ENCODE measurements at regions not wholly inside any gene's neighbourhood (a gene's known extent, or its start where the extent isn't known, plus 50 kb on each side); places are given as distances from the start of the nearest gene placed in this dataset.

DNA sequence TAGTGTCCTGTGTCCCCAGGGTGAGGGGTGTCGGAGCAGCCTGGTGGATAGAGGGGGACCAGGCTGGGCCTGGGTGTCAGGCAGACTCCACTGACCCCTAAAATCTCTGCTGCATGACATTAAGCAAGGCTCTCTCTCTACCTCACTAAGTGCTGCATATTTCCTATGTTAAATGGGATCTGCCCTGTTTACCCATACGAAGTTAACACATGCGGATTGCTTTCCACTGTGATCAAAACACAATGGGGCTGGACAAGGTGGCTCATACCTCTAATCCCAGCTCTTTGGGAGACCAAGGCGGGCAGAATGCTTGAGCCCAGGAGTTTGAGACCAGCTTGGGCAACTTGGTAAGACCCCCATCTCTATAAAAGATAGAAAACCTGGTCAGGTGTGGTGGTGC, 426.2 kb downstream of the MIAT start:
- H2BK15ac ChIP-seq (ENCODE audit: low read length): no peak overlapping the region
- H3K23me2 ChIP-seq (ENCODE audit: low read depth, low read length): peaks cover 1% of the 10 kb centered on the region; the same call in 1 of the 2 replicates
- no peak overlapping the region for H2AFZ ChIP-seq (ENCODE audit: low read length)
- H2BK120ac ChIP-seq (replicated peaks; ENCODE audit: low read depth, low read length): no peak overlapping the region
- H2BK5ac ChIP-seq (ENCODE audit: low read depth, low read length): no peak overlapping the region
- no peaks in the 10 kb centered on the region for H4K20me1 ChIP-seq (replicated peaks in 1 of 2; ENCODE audit: control insufficient read depth in 1 of 2, insufficient read depth in 2 of 2, low read length in 2 of 2)
- peaks cover 0 to 10% (median 6%) of the 10 kb centered on the region in 4 experiments; a peak in 6 of 7 replicates for H3K4me1 ChIP-seq (replicated peaks in 1 of 4; ENCODE audit: control insufficient read depth in 3 of 4, insufficient read depth in 4 of 4, low read length in 3 of 4)
- H2BK20ac ChIP-seq (ENCODE audit: low read length): no peak overlapping the region
- no peaks in the 10 kb centered on the region for H3K79me1 ChIP-seq (ENCODE audit: low read depth, low read length)
- no peak overlapping the region for H4K8ac ChIP-seq (ENCODE audit: extremely low read depth, insufficient read depth, low read length)
- no peak overlapping the region for H3K18ac ChIP-seq (ENCODE audit: extremely low read depth, low read length)
- H3K14ac ChIP-seq (ENCODE audit: insufficient read length): no peak overlapping the region
- H3K27me3 ChIP-seq (replicated peaks in 1 of 4; ENCODE audit: control insufficient read depth in 3 of 4, extremely low read depth in 1 of 4, insufficient read depth in 3 of 4, low read length in 3 of 4): no peaks in the 10 kb centered on the region
- no peak overlapping the region for H3K27ac ChIP-seq (ENCODE audit: low read depth, low read length)
- no peaks in the 10 kb centered on the region for H3K79me2 ChIP-seq (ENCODE audit: control insufficient read depth in 1 of 2, insufficient read depth in 2 of 2, low read length in 2 of 2)
- no peaks in the 10 kb centered on the region for H3K9me3 ChIP-seq (ENCODE audit: insufficient read depth in 2 of 2, low read depth in 1 of 2, low read length in 1 of 2)
- no peak overlapping the region for H3K23ac ChIP-seq (ENCODE audit: insufficient read length)
- FAIRE-seq (no peak), DNase-seq (ENCODE audit: low read depth in 1 of 2, low spot score in 2 of 2) (no peak)
- H3K56ac ChIP-seq (replicated peaks; ENCODE audit: insufficient read length, low read depth, low read length): no peak overlapping the region
- no peak overlapping the region for H3K4me3 ChIP-seq (ENCODE audit: extremely low read depth in 1 of 4, insufficient read depth in 2 of 4, low read depth in 3 of 4, low read length in 4 of 4)
- POLR2A ChIA-PET (ENCODE audit: partially characterized antibody): interaction anchor here (1.4 kb wide), 1 partner anchor 12 kb away, joined by 3 read pairs; no protein-coding TSS in a partner anchor
- WGBS, 2 experiments (ENCODE audit: extremely low coverage in 1 of 2, insufficient coverage in 1 of 2, insufficient read length in 1 of 2, insufficient replicate concordance in 2 of 2, low coverage in 1 of 2, low lambda C conversion rate in 2 of 2, missing lambda C conversion rate in 1 of 2): 80% methylated on average over 4 of the region's 4 CpGs; no CpG with 5 or more reads in 1 of the 2 experiments
- H3K4ac ChIP-seq (replicated peaks; ENCODE audit: insufficient read length, low read depth, low read length): no peak overlapping the region
- H4K91ac ChIP-seq (replicated peaks; ENCODE audit: insufficient read length, low read length): no peak overlapping the region
- H2BK12ac ChIP-seq (ENCODE audit: low read depth, low read length): no peak overlapping the region
- TF ChIP-seq JUN (IDR thresholded peaks at IDR 0.05; ENCODE audit: low read depth, low read length) (no peak), SAP30 (IDR thresholded peaks at IDR 0.05; ENCODE audit: insufficient read depth, insufficient replicate concordance, low read length) (no peak), RBBP5 (IDR thresholded peaks at IDR 0.05; ENCODE audit: borderline replicate concordance, low read depth, low read length) (no peak), CBX5 (IDR thresholded peaks at IDR 0.05; ENCODE audit: low read depth, low read length) (no peak), EGR1 (IDR thresholded peaks at IDR 0.05; ENCODE audit: borderline replicate concordance, low read depth, low read length) (no peak), CHD2 (IDR thresholded peaks at IDR 0.05; ENCODE audit: low read length) (no peak), TBP (IDR thresholded peaks at IDR 0.05; ENCODE audit: low read depth, low read length) (no peak)
- no peak overlapping the region for H3K9ac ChIP-seq (replicated peaks in 1 of 4; ENCODE audit: extremely low read depth in 1 of 4, low read depth in 3 of 4, low read length in 3 of 4)
- H3K4me2 ChIP-seq (ENCODE audit: insufficient read depth in 1 of 2, low read depth in 2 of 2, low read length in 2 of 2): no peak overlapping the region
- no peak overlapping the region for H4K5ac ChIP-seq (ENCODE audit: insufficient read length, low read depth, low read length)
- H2AK5ac ChIP-seq (ENCODE audit: low read depth, low read length): no peak overlapping the region
- CTCF ChIA-PET (ENCODE audit: partially characterized antibody): no interaction called here
- H3K36me3 ChIP-seq (ENCODE audit: control insufficient read depth in 2 of 4, insufficient read depth in 4 of 4, low read length in 3 of 4): no peaks in the 10 kb centered on the region

All from H1 (cell line).